Activated CD4-positive, alpha-beta memory T cell treated with anti-CD3 and anti-CD28 coated beads for 36 hours (primary cell): ENCODE measurements at regions not wholly inside any gene's neighbourhood (a gene's known extent, or its start where the extent isn't known, plus 50 kb on each side); places are given as distances from the start of the nearest gene placed in this dataset.

Source experiments
- CTCF ChIA-PET: fragments of 350-600 bp; sonication (Branson Sonifier 250); formaldehyde crosslinking; loops from one replicate; lab custom pipeline; 2021; ENCODE audit warnings: antibody characterized with exemption, inconsistent platforms; lab: Charles Lee
- POLR2A ChIA-PET: fragments of 350-600 bp; sonication (Branson Sonifier 250); formaldehyde crosslinking; loops from one replicate; lab custom pipeline; 2021; ENCODE audit warnings: antibody characterized with exemption; lab: Charles Lee
- DNase-seq: peaks from one replicate; pipeline ENCODE4 v3.0.0-alpha.2; 2020
- H3K27ac Mint-ChIP-seq: one replicate; pipeline ENCODE4 v1.8.0; 2021; ENCODE audit warnings: mixed read lengths
- H3K27me3 Mint-ChIP-seq: one replicate; pipeline ENCODE4 v1.8.0; 2021; ENCODE audit warnings: mixed read lengths
- H3K36me3 Mint-ChIP-seq: one replicate; pipeline ENCODE4 v1.8.0; 2021; ENCODE audit warnings: mixed read lengths
- H3K4me1 Mint-ChIP-seq: one replicate; pipeline ENCODE4 v1.8.0; 2021; ENCODE audit warnings: low read depth, mixed read lengths
- H3K4me3 Mint-ChIP-seq: one replicate; pipeline ENCODE4 v1.8.0; 2021; ENCODE audit warnings: mild to moderate bottlenecking, mixed read lengths
- H3K9me3 Mint-ChIP-seq: one replicate; pipeline ENCODE4 v1.8.0; 2021; ENCODE audit warnings: mixed read lengths
- intact Hi-C: fragments of 100-400 bp; cut with micrococcal nuclease; formaldehyde crosslinking; loops from one replicate; pipeline ENCODE4 v1.15.1; 2023

DNA sequence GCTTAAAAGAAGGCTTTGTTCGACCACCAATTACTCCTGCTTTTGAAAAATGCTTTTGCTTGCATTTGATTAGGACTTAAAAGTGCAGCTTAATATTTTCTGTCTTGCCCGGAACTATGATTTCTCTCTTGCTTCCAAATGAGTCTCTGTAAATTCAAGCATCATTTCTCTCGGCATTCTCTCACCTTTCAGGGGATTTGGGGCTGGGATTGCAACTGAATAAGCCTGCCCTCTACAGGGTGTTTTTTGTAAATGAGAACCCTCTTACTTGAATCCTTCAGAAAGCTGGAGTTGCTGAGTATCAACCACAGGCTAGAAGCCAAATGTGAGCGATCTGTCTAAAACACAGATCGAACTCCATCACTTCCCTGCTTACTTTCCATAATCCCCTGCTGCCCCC, 234.6 kb downstream of the TMEM114 start:
- Mint-ChIP-seq H3K9me3 (peaks cover 7% of the 10 kb centered on the region), H3K4me1 (no peaks in the 10 kb centered on the region), H3K36me3 (no peaks in the 10 kb centered on the region), H3K4me3 (no peak overlapping the region), H3K27me3 (no peaks in the 10 kb centered on the region), H3K27ac (no peak overlapping the region)
- CTCF ChIA-PET: no interaction called here
- intact Hi-C loops: no loop called here
- POLR2A ChIA-PET: no interaction called here
- DNase-seq: no peak

DNA sequence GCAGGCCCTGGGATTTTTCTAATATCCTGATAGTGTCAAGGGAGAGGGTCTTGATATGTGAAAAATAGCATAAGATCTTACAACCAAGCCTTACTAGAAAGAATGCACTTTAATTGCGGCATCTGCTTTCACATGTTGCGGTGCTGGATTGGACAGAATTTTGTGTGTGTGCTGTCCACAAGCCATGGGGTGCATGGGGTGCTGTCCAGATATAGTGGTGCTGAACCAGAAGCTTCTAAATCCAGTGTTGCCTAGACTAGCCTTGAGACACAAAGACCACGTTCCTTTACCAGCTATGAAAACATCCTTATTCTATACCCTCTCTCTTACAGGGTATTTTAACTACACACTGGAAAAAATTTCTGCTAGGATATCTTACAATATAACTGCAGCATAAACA, 244.0 kb downstream of the TMEM114 start:
- CTCF ChIA-PET: no interaction called here
- no peak for DNase-seq

DNA sequence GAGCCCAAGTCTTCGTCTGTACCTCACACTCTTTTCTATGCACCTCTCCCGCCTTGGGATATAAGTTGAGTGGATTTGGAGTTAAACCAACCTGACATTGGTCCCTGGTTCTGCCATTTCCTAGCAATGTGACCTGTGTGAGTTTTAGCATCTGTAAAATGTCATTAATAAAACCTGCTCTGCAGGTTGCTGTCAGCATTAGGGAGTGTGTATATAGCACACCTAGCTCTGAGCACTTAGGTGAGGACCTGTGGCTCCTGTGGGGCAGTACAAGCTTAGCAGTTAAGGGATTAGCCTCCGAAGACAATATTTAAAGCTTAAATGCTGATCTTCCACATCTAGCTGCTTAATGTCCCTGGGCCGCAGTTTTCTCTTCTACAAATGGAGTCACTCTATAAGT, 248.0 kb downstream of the TMEM114 start:
- H3K27me3 Mint-ChIP-seq: no peaks in the 10 kb centered on the region
- no peaks in the 10 kb centered on the region for H3K36me3 Mint-ChIP-seq

More for the DNA sequence above, 244.0 kb downstream of the TMEM114 start:
- H3K36me3 Mint-ChIP-seq: no peaks in the 10 kb centered on the region
- no peak overlapping the region for H3K4me3 Mint-ChIP-seq
- no peaks in the 10 kb centered on the region for H3K27me3 Mint-ChIP-seq
- peaks cover 16% of the 10 kb centered on the region for H3K9me3 Mint-ChIP-seq
- H3K27ac Mint-ChIP-seq: no peak overlapping the region
- POLR2A ChIA-PET: no interaction called here
- H3K4me1 Mint-ChIP-seq: no peaks in the 10 kb centered on the region
- intact Hi-C loops: no loop called here

DNA sequence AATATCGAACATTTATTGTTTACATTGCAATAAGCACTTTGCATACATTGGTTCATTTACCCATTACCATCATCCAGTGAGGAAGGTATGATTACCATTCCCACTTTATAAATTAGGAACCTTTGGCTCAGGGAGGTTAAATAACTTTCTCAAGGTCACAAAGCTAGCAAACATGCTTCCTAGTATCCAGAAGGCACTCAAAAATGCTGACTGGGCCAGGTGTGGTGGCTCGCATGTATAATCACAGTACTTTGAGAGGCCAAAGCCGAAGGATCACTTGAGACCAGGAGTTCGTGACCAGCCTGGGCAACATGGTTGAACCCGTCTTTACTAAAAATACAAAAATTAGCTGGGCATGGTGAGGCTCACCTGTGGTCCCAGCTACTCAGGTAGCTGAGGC, 259.6 kb downstream of the TMEM114 start:
- no peak overlapping the region for H3K27ac Mint-ChIP-seq
- no peaks in the 10 kb centered on the region for H3K4me1 Mint-ChIP-seq
- intact Hi-C loops: no loop called here
- H3K27me3 Mint-ChIP-seq: no peaks in the 10 kb centered on the region
- H3K36me3 Mint-ChIP-seq: no peaks in the 10 kb centered on the region
- H3K9me3 Mint-ChIP-seq: peaks cover 5% of the 10 kb centered on the region
- no peak overlapping the region for H3K4me3 Mint-ChIP-seq
- ChIA-PET POLR2A (no interaction called here), CTCF (no interaction called here)
- no peak for DNase-seq

More for the DNA sequence above, 248.0 kb downstream of the TMEM114 start:
- no peaks in the 10 kb centered on the region for H3K4me1 Mint-ChIP-seq
- DNase-seq: no peak
- peaks cover 23% of the 10 kb centered on the region for H3K9me3 Mint-ChIP-seq
- no peak overlapping the region for H3K4me3 Mint-ChIP-seq
- CTCF ChIA-PET: no interaction called here
- intact Hi-C loops: no loop called here
- POLR2A ChIA-PET: no interaction called here
- H3K27ac Mint-ChIP-seq: no peak overlapping the region

DNA sequence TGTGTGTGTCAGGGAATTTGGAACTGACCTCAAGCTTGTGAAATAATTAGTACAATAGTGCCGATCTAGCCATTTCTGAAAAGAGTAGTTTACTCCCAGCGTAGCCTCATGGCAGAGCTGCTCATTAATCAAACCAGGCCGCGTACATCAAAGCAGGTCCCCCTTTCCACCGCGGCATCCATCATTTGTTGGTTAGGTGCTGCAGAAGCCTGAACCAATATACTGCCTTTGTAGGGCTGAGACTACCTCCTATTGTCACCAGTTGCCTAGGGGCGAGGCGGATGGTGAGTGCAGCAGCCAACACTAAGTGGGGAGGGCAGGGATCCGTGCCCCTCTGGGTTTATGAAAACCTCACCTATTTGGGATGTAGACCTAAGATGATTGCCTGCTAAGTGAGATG, 264.1 kb downstream of the TMEM114 start:
- DNase-seq: no peak
- H3K27me3 Mint-ChIP-seq: no peaks in the 10 kb centered on the region
- intact Hi-C loops: no loop called here
- H3K9me3 Mint-ChIP-seq: peaks cover 14% of the 10 kb centered on the region
- ChIA-PET POLR2A (no interaction called here), CTCF (no interaction called here)
- H3K4me3 Mint-ChIP-seq: no peak overlapping the region
- no peaks in the 10 kb centered on the region for H3K36me3 Mint-ChIP-seq
- no peak overlapping the region for H3K27ac Mint-ChIP-seq
- no peaks in the 10 kb centered on the region for H3K4me1 Mint-ChIP-seq

DNA sequence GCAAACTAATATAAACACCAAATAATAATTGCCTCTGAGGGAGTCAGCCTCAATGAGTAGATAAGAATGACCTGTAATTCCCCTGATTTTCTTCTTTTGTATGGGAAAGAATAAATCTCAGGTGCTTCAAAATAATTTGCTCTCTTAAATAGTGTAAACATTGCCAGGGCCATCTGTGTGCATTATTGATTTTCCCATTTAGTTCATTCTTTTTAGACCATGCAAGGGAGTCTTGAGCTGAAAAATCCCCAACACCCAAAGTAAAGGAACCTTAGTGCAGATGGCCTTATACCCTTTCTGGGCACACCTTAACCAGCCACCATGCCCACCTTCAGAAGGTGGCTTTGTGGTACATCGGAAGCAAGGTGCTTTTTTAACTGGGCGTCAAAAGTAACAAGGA, 267.2 kb downstream of the TMEM114 start:
- POLR2A ChIA-PET: no interaction called here
- CTCF ChIA-PET: no interaction called here
- Mint-ChIP-seq H3K9me3 (peaks cover 23% of the 10 kb centered on the region), H3K27ac (no peak overlapping the region), H3K27me3 (no peaks in the 10 kb centered on the region), H3K4me3 (no peak overlapping the region), H3K4me1 (no peaks in the 10 kb centered on the region), H3K36me3 (no peaks in the 10 kb centered on the region)
- DNase-seq: no peak
- intact Hi-C loops: no loop called here

DNA sequence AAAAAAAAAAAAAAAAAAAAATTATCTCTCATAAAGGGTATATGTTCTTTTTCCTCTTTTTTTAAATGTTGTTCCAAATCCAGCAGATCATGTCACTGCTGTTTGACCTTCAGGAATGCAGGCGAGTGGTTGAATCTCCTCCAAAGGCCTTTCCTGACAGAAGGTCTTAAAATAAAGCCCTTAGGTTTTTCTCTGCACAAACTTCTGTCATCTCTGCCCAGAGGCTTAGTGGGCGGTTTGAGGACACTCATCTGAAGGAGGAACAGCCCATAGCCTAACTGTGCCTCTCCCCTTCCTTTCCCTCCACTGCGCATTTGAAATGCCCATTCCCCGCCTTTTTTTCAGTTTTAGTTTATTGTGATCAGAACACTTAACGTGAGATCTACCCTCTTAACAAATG, 270.2 kb downstream of the TMEM114 start:
- Mint-ChIP-seq H3K27ac (no peak overlapping the region), H3K36me3 (no peaks in the 10 kb centered on the region), H3K4me1 (no peaks in the 10 kb centered on the region), H3K27me3 (no peaks in the 10 kb centered on the region), H3K4me3 (no peak overlapping the region), H3K9me3 (peaks cover 23% of the 10 kb centered on the region)
- ChIA-PET POLR2A (no interaction called here), CTCF (no interaction called here)
- no peak for DNase-seq
- intact Hi-C loops: no loop called here

DNA sequence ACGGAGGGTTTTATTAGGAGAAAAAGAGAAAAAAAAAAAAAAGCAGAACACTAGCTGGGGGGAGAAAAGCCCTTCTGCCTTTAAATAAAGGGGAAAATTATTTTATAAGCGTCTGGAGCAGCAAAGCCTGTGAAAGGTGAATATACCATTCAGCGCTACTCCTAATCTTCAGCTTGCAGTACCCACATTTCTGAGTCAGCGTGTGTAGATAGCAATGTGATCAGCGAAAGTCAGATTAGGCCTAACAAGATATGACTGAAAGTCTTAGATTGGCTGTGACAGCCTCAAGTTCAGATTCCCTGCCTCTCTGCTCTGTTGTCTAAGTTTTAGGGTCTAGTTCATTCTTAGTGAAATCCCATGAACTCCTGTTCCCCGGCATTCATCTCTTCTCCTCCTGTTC, 279.5 kb downstream of the TMEM114 start:
- Mint-ChIP-seq H3K9me3 (peaks cover 7% of the 10 kb centered on the region), H3K27me3 (no peaks in the 10 kb centered on the region), H3K4me3 (no peak overlapping the region), H3K27ac (no peak overlapping the region), H3K36me3 (no peaks in the 10 kb centered on the region), H3K4me1 (no peaks in the 10 kb centered on the region)
- CTCF ChIA-PET: no interaction called here
- POLR2A ChIA-PET: no interaction called here
- DNase-seq: no peak
- intact Hi-C loops: no loop called here

DNA sequence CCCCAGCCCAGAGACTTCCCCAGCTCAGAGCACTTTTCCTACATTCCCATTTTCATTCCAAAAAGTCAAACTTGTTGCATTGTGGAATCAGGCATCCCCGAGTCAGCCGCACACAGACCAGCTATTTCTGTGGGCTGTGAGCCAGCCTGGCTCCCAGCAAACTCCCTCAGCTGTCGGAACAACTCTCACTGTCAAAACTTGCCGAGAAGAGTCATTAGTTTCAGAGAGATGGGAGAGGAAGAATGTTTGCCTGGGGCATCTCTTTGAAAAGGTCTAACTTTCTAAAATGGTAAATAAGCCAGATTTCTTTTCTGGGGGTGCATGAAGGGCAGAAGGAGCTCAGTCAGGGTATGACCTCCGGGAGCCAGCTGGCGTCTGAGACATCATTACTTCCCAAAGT, 280.0 kb downstream of the TMEM114 start:
- POLR2A ChIA-PET: no interaction called here
- CTCF ChIA-PET: no interaction called here
- no peak for DNase-seq
- Mint-ChIP-seq H3K27me3 (no peaks in the 10 kb centered on the region), H3K9me3 (peaks cover 7% of the 10 kb centered on the region), H3K36me3 (no peaks in the 10 kb centered on the region), H3K4me3 (no peak overlapping the region), H3K4me1 (no peaks in the 10 kb centered on the region), H3K27ac (no peak overlapping the region)
- intact Hi-C loops: no loop called here

DNA sequence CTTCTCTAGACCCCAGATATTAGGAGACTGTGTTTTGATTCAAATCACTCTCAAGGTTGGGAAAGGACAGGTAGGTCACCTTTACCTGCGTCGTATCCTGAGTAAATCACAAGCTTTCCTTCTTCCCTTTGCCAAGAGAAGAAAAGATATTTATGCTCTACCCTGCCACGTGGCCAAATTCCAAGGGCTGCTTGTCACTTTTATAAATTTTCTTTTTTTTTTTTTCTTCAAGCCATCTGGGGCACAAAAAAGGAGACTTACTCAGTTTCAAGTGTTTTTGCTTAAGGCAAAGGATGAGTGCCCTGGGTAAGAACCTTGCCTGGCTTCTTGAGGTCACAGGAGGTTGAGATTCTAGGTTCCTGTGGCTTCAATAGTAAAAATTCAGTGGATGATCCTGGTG, 285.1 kb downstream of the TMEM114 start:
- POLR2A ChIA-PET: no interaction called here
- Mint-ChIP-seq H3K27ac (no peak overlapping the region), H3K27me3 (no peaks in the 10 kb centered on the region), H3K4me1 (no peaks in the 10 kb centered on the region), H3K4me3 (no peak overlapping the region), H3K9me3 (peaks cover 18% of the 10 kb centered on the region), H3K36me3 (no peaks in the 10 kb centered on the region)
- CTCF ChIA-PET: no interaction called here
- DNase-seq: no peak
- intact Hi-C loops: no loop called here

DNA sequence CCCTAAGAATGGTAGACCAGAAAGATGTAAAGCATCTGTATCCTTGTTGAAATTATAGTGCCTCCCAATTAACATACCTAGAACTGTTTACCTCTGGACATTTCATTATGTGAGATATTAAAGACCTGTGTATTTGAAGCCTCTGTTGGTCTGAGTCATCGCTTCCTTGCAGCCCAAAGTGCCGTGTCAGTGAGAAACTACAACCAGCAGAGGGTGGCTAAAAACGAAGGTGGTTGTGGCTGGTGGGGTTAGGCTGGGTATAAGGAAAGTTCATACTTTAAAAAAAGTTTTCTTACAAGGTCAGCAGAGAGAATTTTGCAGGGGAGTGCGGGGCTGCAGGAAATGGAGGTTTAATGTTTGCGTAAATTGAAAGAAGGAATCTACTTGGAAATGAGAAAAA, 290.7 kb downstream of the TMEM114 start:
- CTCF ChIA-PET: no interaction called here
- intact Hi-C loops: no loop called here
- Mint-ChIP-seq H3K27me3 (no peaks in the 10 kb centered on the region), H3K27ac (no peak overlapping the region), H3K4me3 (no peak overlapping the region), H3K36me3 (no peaks in the 10 kb centered on the region), H3K4me1 (no peaks in the 10 kb centered on the region), H3K9me3 (peaks cover 16% of the 10 kb centered on the region)
- POLR2A ChIA-PET: no interaction called here
- DNase-seq: no peak

DNA sequence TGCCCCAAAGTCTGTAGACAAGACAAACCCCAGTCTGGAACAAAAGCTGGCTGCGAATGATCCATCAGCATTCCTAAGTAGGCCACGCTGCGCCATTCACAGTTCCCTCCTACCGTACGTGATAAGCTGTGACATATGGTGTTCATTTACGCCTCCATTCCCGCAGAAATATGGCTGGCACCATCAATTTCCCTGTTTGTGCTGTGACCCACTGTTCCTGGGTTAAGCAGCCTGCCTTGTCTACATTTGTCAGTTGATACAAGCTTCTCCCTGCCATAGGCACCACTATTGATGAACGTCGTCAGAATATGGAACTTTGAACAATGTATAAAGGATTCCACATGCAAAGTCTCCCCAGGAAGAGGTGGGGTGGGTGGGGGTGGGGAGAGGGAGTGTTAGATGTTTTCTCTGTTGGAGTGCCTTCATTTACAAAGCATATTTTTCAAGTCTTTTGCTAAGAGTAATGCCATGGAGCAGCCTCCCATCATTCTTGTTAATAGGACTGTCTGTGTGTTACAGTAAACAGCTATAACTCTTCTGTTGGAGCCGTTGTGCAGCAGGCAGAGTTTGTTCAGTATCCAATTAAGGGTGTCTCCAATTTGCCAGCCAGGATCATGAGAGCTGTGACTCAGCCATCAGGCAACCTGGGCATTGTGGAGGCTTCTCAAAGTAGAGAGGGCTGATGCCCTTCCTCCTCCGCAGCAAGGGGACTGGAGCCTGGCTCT, 294.6 kb downstream of the TMEM114 start:
- DNase-seq: no peak
- no peak overlapping the region for H3K4me3 Mint-ChIP-seq
- no peaks in the 10 kb centered on the region for H3K4me1 Mint-ChIP-seq
- ChIA-PET POLR2A (no interaction called here), CTCF (no interaction called here)
- no peaks in the 10 kb centered on the region for H3K27me3 Mint-ChIP-seq
- H3K9me3 Mint-ChIP-seq: peaks cover 5% of the 10 kb centered on the region
- H3K27ac Mint-ChIP-seq: no peak overlapping the region
- intact Hi-C loops: no loop called here
- no peaks in the 10 kb centered on the region for H3K36me3 Mint-ChIP-seq

DNA sequence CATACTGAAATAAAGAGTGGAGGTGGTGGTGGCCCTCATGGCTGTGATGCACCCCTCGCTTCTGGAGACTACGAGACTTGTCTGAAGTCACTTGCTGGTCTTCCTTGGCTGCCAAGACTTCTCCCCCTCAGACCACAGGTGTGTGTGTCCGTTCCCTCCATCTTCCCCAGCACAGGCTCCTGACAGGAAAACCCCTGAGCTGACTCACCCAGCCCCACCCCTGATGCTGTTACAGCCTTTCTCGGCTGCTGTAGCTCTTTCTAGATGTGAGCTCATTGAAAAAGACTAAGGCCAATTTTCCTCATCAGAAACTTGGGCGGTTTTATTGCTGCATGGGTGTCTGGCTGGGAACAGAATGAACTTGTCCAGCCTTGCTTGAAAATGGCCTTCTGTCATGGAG, 296.9 kb downstream of the TMEM114 start:
- Mint-ChIP-seq H3K27ac (no peak overlapping the region), H3K36me3 (no peaks in the 10 kb centered on the region), H3K27me3 (no peaks in the 10 kb centered on the region), H3K9me3 (peaks cover 3% of the 10 kb centered on the region), H3K4me3 (no peak overlapping the region), H3K4me1 (no peaks in the 10 kb centered on the region)
- intact Hi-C loops: no loop called here
- ChIA-PET CTCF (no interaction called here), POLR2A (no interaction called here)
- no peak for DNase-seq
